Neural cell (in vitro differentiated cells): ENCODE measurements at regions not wholly inside any gene's neighbourhood (a gene's known extent, or its start where the extent isn't known, plus 50 kb on each side); places are given as distances from the start of the nearest gene placed in this dataset.

Experiments used
- EZH2 ChIP-seq: fragments of 200-600, 300-800 bp; shearing (Covaris generic), sonication (generic); IDR thresholded peaks from 2 replicates; pipeline ENCODE4 v1.6.1; 2014; ENCODE audit warnings: antibody characterized with exemption, low read length, borderline replicate concordance, mild to moderate bottlenecking; ENCODE audit not compliant: insufficient read depth, poor library complexity, severe bottlenecking
- POLR2AphosphoS5 ChIP-seq: IDR thresholded peaks from 2 replicates; pipeline ENCODE4 v1.6.1; 2012
- SMC3 ChIP-seq: fragments of 450-650 bp; conservative IDR thresholded peaks from 2 replicates; pipeline ENCODE4 v1.6.1; 2014; ENCODE audit warnings: antibody characterized with exemption, mild to moderate bottlenecking, moderate library complexity; ENCODE audit not compliant: poor library complexity
- TAF1 ChIP-seq: IDR thresholded peaks from 2 replicates; pipeline ENCODE4 v1.6.1; 2012; ENCODE audit warnings: low read depth
- TF ChIP-seq, protein P1 (sequence below): fragments of 450-650 bp; IDR thresholded peaks from 2 replicates; pipeline ENCODE4 v1.5.1; 2014; ENCODE audit warnings: antibody characterized with exemption, mild to moderate bottlenecking, moderate library complexity; ENCODE audit not compliant: poor library complexity, severe bottlenecking
- TF ChIP-seq, protein P2 (sequence below): IDR thresholded peaks from 2 replicates; pipeline ENCODE4 v1.6.1; 2012; ENCODE audit warnings: borderline replicate concordance

- TF ChIP-seq, protein P1, sequence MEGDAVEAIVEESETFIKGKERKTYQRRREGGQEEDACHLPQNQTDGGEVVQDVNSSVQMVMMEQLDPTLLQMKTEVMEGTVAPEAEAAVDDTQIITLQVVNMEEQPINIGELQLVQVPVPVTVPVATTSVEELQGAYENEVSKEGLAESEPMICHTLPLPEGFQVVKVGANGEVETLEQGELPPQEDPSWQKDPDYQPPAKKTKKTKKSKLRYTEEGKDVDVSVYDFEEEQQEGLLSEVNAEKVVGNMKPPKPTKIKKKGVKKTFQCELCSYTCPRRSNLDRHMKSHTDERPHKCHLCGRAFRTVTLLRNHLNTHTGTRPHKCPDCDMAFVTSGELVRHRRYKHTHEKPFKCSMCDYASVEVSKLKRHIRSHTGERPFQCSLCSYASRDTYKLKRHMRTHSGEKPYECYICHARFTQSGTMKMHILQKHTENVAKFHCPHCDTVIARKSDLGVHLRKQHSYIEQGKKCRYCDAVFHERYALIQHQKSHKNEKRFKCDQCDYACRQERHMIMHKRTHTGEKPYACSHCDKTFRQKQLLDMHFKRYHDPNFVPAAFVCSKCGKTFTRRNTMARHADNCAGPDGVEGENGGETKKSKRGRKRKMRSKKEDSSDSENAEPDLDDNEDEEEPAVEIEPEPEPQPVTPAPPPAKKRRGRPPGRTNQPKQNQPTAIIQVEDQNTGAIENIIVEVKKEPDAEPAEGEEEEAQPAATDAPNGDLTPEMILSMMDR = no peak
- no peak for TF ChIP-seq SMC3
- no peak for TF ChIP-seq TAF1
- TF ChIP-seq, protein P2, sequence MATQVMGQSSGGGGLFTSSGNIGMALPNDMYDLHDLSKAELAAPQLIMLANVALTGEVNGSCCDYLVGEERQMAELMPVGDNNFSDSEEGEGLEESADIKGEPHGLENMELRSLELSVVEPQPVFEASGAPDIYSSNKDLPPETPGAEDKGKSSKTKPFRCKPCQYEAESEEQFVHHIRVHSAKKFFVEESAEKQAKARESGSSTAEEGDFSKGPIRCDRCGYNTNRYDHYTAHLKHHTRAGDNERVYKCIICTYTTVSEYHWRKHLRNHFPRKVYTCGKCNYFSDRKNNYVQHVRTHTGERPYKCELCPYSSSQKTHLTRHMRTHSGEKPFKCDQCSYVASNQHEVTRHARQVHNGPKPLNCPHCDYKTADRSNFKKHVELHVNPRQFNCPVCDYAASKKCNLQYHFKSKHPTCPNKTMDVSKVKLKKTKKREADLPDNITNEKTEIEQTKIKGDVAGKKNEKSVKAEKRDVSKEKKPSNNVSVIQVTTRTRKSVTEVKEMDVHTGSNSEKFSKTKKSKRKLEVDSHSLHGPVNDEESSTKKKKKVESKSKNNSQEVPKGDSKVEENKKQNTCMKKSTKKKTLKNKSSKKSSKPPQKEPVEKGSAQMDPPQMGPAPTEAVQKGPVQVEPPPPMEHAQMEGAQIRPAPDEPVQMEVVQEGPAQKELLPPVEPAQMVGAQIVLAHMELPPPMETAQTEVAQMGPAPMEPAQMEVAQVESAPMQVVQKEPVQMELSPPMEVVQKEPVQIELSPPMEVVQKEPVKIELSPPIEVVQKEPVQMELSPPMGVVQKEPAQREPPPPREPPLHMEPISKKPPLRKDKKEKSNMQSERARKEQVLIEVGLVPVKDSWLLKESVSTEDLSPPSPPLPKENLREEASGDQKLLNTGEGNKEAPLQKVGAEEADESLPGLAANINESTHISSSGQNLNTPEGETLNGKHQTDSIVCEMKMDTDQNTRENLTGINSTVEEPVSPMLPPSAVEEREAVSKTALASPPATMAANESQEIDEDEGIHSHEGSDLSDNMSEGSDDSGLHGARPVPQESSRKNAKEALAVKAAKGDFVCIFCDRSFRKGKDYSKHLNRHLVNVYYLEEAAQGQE = no peak
- no peak for TF ChIP-seq POLR2AphosphoS5
- no peak for TF ChIP-seq EZH2
These were observed 212.4 kb upstream of the NPSR1 start for GRCh38 chr7:34445653-34446052.
